GM21515 (cell line): ENCODE measurements at regions not wholly inside any gene's neighbourhood (a gene's known extent, or its start where the extent isn't known, plus 50 kb on each side); places are given as distances from the start of the nearest gene placed in this dataset.
"Not testable (repeated sequence)": the region's sequence is repeated elsewhere in the genome, so short reads cannot be mapped to it uniquely, and the experiment has no call there.

Experiments
- ATAC-seq: cut with Tn5 transposase; IDR thresholded peaks from one replicate; pipeline ENCODE4 v1.9.1; 2021; ENCODE audit not compliant: unreplicated experiment

DNA sequence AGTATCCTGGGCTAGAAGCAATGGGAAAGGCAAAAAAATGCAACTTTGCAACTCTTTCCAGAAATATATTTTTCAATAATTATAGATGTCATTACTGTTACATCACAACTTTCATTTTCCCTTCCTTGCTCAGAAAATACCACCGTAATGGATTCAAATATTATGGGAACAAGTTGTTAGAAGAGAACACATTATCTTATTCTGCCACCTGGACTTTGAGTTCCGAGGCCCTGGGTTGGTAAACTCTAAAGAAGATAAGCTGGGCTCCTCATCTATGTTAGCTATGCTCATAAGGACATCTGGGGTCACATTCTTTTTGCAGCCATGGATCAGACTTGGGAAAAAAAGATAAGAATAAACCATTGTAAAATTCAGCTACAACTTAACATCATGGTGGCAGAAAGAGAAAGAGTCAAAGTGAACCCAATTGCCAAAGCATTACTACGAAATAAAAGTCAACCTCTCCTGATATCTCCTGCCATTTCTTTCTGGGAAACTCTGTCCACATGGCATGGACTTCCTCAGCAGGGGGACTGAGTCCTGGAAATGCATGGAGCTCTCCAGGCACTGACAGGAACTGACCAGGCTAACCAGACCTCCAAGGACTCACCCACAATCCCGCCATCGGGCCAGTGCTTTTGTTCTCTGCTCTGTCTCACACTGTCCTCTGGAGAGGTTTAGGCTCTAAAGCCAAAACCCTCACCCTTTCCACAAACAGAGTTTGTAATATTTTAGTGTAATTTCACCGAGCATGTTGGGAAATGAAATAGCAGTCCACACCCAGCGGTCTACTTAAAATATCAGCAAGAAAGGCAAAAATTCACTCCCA, 499.1 kb upstream of the RUNX1 start:
- ATAC-seq: no peak

DNA sequence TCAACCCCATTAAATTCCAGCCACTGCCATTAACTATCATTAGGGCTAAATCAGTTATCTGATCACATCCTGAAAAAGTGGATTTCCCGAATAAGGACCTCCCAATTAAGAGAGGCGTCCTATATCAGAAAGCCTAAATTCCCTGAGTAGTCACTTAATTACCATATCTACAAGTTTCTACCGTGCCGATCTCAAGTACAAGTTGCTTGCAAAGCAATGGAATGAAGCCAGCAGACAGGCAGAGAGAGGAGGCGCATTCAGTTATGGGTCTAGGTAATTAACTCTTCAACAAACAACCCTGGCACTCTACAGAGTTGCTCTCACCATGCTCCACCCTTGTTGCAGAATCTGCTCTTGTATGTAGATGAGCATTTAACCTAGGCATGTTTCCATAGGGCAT, 494.6 kb upstream of the RUNX1 start:
- ATAC-seq: no peak

DNA sequence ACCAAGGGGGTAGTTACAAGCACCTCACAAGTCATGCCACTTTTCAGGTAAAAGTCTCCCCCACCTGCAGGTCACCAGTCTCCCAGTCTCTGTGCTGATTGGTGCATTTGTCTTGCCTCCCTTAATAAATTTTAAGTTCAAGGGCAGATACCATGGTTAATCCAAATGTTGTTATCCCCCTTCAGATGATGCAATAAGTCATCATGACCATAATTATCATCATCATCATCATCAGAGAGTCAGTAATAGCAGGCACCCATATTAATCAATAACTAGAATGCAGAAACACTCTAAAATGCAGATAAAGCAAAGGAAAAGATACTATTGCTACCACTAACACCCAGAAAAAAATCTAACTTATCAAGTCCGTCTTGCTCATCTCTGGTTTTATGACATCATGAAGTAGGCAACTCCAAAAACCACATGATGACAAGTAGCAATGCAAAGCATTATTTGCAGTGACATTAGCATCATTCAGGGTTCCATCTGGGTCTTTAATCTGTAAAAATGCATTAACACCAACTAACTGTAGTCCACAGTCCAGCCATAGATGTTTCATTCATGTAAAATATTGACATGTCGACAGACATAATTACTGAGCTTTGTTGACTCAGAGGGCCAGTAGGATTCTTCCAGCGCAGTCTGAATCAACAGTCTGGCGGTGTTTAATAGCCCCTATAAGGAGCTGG, 492.0 kb upstream of the RUNX1 start:
- no peak for ATAC-seq

DNA sequence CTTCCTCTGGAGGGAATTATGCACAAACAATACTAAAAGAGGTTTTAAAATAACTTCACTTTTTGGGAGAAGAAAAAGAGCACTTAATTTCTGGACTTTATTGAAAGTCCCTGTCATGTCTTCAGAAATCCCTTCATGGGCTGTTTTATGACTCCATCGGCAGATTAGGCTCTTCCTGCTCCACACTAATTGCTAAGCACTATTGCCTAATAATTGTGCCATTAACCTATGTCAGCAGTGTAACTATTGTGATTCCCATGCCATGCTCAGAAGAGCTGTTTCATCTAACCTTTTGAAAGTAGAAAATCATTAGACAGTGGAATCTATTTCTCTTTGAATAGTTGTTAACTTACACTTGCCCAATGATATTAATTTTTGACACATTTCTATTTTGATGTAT, 489.3 kb upstream of the RUNX1 start:
- no peak for ATAC-seq

DNA sequence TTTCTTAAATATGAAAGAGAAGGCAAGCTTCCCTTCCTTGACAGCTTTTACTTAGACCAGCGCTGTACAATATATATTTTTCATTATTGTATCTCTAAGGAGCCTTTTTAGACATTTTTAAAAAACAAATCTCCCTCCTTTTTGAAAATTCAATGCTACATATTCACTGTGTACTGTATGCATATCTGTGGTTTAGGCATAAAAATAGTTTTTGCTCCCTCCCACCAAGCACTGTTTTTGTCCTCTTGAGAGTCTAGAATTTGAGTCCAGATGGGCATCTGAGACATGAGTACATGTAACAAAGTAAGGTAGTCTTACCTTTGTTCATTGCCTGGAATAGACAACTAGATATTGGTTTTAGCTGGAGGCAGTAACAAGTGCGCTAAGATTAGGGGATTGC, 488.5 kb upstream of the RUNX1 start:
- no peak for ATAC-seq

DNA sequence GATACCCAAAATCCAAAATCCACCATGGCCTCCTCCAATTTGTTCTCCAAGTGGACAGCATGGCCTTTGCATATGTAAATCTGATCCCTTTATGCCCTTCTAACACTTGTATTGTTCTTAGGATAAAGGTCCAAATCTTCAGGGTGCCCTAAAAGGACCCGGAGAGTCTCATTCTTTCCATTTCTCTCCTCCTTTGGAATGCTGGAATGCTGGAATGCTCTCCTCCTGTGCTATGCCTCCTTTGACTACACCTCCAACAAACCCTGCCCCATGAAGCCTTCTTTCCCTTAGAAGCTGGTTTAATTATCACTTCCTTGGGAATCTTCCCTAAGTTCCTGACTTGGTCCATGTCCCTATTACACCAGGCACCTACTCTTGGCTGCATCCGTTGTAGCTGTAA, 484.8 kb upstream of the RUNX1 start:
- ATAC-seq: no peak

DNA sequence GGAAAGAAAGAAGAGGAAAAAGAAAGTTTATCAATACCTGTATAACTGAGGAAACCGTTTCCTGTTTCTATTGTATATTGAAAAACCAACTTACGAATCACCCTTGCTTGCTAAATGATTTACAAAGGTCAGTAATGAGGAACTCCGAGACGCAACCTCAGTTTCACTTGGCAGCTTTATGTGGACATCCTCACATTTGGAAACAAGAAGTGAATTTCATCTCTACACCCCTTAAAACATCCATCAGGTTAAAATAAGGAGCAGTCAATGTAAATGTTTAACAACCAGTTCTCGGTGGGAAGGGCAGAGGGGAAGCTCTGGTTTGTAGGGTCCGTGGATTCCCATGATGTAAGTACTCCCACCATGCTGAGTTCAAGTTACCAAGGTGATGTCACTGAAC, 481.7 kb upstream of the RUNX1 start:
- ATAC-seq: no peak

DNA sequence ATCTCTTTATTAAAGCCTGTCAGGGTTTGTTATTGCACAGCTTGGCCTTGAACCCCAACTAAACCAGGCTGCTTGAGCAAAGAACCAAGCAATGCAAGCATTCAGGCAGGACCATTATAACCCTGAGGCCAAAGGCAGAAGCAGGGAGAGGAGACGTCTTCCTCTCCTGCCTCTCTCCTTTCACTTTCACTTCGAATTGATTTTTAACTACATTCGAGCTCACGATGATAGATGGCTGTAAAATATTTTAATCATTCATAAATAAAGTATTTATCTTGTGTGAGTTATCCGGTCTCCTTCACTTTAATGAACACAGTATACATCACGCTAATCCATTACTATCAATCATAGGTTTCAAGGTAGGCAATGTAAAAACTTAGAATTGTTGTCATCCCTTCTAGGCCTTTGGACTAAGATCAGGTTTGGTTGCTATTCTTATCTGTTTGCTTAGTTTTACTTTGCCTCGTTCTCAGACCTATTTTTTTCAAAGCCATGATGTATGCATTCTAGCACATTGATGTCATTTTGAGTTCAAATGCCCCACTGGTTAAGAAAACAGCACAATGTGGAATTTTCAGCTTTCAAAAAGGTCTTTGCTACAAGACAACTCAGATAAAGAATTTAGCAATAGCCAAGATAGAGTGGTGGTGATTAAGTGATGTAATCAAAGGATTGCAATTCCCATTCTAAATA, 480.2 kb upstream of the RUNX1 start:
- no peak for ATAC-seq

GRCh38 chr21:35528116-35529042, 479.3 kb upstream of the RUNX1 start:
- ATAC-seq: no peak

DNA sequence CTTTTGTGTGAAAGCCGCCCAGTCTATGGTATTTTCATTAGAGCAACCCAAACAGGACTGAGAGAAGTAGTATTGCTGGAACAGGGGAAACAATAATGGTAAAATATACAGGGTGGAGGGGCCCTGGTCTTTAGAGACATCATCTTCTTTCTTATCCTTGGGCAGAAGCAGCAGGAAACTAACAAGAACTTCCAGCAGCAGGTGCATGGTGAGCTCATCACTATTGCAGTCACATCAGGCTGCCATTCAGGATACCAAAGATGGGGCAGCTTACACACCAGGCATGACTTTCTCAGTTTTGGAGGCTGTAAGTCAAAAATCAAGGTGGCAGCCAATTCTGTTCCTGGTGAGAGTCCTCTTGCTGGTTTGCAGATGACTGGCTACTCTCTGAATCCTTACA, 478.3 kb upstream of the RUNX1 start:
- no peak for ATAC-seq

DNA sequence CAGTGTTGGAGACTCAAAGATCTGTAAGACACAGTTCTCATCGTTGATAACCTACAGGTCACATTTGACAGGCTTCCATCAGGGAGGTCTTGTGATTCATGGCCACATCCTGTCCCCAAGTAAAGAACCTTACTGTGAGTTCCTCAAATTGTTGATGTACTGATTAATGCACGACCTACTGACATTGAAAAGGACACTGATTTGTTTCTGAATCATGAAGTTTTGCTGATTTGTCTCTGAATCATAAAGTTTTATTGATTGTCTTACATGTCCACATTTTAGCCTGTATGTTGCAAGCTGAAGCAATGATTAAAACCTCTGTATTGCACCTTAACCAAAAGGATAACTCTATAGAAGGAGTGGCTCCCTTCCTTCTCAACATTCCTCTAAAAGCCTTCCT, 476.3 kb upstream of the RUNX1 start:
- no peak for ATAC-seq

DNA sequence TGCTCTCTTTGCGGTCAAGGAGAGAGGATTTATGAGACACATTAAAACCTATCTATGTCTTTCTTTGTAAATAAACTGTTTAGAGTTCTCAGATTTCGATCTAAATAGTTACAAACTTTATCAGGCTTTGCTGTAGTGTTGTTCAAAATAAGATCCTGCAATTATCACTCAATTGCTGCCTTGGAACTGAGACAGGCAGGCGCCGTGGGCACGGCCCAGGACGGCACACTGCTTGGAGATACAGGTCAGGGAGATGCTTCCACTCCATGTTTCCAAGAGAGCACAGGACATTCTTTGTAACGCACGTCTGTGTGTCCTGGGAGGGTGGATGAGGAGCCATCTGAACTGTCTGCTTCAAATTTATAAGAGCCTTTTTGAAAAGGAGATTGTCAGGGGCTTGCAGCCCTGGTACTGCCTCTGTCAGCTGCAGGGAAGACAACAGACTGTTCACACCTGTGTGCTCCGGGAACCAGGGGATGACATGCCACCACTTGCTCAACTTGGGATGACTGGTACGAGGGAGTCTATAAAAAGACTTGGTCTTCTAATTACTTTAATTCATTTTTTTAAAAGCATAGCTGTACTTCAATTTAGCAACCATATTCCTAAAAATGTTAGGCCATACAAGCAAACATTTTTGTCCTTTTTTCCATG, 472.9 kb upstream of the RUNX1 start:
- no peak for ATAC-seq

GRCh38 chr21:35521293-35521692, 472.2 kb upstream of the RUNX1 start:
- ATAC-seq: no peak

DNA sequence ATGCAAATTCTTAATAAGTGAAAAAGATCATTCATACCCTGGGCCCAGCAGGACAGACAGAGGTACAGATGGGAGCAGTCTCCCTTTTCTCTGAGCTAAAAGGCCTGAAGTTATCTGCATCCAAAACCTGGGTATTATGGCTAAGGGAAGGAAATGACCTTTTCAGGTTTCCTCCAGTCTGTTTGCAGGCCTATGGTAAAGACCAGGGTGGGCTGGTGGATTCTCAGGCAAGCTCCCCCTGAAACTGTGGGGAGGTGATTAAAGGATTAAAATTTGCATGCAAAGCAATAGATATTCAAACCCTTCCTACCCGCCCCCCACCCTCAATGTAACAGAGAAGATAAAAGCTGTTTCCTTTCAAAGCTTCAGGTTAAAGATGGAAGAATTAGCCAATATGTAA, 471.8 kb upstream of the RUNX1 start:
- ATAC-seq: no peak

DNA sequence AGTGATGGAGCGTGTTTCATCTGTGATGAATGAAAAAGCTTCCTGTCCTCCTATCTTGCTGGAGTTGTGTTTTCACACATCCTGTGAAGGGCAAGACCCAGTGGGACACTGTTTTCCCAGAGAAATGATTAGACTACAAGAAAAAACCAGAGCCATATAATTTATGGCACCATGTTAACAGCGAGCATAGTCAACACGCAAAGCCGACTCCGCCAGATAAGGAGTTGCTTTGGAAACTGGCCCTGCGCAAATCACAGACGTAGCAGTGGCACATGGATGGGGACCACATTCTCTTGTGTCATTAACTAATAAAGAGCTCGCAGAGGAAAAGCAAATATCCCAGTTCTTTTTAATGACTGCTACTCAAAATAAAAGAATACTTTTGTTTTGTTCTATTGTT, 471.2 kb upstream of the RUNX1 start:
- no peak for ATAC-seq

DNA sequence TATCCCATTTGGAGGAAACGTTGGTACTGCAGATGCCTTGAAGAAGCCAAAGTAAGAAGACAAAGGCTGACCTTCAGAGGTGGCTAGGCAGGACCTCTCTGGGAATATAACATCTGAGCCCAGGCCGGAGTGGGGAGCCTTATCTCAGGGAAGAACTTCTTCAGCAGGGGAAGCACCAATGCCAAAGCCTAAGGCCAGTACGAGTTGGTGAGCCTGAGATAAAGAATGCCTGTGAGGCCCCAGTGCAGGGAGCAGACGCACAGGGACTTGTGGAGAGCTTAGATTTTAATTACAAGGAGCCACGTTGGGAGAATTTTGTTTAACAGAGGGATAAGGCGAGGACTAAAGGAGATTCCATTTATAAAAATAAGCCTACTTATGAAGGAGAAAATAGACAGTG, 468.8 kb upstream of the RUNX1 start:
- ATAC-seq: no peak

GRCh38 chr21:35516292-35516691, 467.2 kb upstream of the RUNX1 start:
- not testable (repeated sequence) for ATAC-seq

DNA sequence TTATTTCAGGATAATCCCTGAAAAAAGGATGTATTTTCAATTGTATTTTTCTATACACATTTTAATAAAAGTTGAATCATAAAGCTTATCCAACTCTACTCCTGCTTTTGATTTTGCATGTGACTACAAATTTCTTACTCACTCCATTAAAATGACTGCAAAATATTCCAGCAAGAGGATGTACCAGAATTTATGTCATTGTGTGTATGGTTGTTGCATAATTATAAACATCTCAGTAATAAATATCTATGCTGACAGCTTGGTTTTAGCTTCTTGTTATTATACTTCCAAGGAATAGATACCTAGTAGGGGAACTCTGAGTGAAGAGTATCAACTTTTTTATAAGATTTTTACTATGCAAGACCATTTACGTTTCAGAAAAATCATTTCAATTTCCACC, 463.2 kb upstream of the RUNX1 start:
- ATAC-seq: no peak

GRCh38 chr21:35511696-35512162, 462.6 kb upstream of the RUNX1 start:
- ATAC-seq: no peak

DNA sequence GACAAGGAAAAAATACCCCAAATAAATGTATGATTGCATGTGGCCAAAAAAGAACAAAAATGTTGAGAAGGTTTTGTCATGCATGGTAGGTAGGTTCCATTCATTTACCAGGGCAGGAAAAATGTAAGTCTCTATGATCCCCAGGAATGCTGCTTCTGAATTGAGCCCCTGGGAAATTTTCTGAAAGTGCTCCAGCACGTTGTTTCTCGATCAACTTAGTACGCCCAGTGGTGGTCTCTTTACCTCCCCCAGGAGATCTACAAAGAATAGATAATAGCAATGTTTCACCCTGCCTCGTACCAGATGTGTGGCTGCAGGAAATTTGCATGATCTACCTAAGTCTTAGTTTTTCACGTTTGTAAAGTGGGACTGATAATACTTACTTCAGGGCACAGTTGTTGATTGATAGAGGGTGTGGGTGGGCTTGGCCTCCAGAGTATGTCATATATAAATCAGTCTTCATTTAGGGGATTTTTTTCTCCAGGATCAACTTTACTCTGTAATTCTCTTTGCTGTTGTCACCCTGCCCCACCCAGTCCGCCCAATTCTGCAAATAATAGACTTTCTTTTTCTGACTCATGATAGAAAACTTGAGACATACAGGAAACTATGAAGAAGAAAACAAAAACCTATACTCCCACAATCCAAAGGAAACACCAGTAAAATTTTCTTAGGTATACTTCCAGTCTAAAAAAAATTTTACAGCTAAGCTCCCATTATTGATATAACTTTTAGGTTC, 462.0 kb upstream of the RUNX1 start:
- ATAC-seq: no peak
